Liver (tissue), 8 donors: ENCODE measurements at regions not wholly inside any gene's neighbourhood (a gene's known extent, or its start where the extent isn't known, plus 50 kb on each side); places are given as distances from the start of the nearest gene placed in this dataset.
A peak's percentile ranks its signal among the peaks of the same experiment; 100 is the strongest.
"Not testable (repeated sequence)": the region's sequence is repeated elsewhere in the genome, so short reads cannot be mapped to it uniquely, and the experiment has no call there.

Experiments
- DNase-seq: peaks from one replicate; pipeline ENCODE4 v3.0.0-alpha.2; 2017; ENCODE audit warnings: low spot score
- H3K27ac ChIP-seq, 2 donors: one replicate each; pipeline ENCODE4 v1.7.0; 2013; ENCODE audit warnings: inconsistent platforms in 2 of 2, low read length in 2 of 2, control low read depth in 1 of 2, low read depth in 1 of 2, mild to moderate bottlenecking in 1 of 2
- H3K27me3 ChIP-seq, 4 donors: one replicate each; pipeline versions ENCODE4 v1.6.1 to v1.7.0; 2013; ENCODE audit warnings: low read length in 3 of 4, inconsistent platforms in 1 of 4, mild to moderate bottlenecking in 1 of 4, moderate library complexity in 1 of 4; ENCODE audit not compliant: control insufficient read depth in 4 of 4, insufficient read depth in 4 of 4
- H3K36me3 ChIP-seq, 4 donors: one replicate each; pipeline versions ENCODE4 v1.6.1 to v1.7.0; 2013; ENCODE audit warnings: low read length in 3 of 4, mild to moderate bottlenecking in 3 of 4, low read depth in 1 of 4, moderate library complexity in 1 of 4; ENCODE audit not compliant: control insufficient read depth in 4 of 4, insufficient read depth in 3 of 4
- H3K4me1 ChIP-seq, 4 donors: one replicate each; pipeline versions ENCODE4 v1.6.1 to v1.7.0; 2013; ENCODE audit warnings: low read length in 3 of 4, mild to moderate bottlenecking in 3 of 4, moderate library complexity in 1 of 4; ENCODE audit not compliant: control insufficient read depth in 4 of 4, insufficient read depth in 4 of 4
- H3K4me3 ChIP-seq, 3 donors: one replicate each; pipeline versions ENCODE4 v1.6.1 to v1.7.0; 2013; ENCODE audit warnings: low read length in 3 of 3, control low read depth in 1 of 3, low read depth in 1 of 3, mild to moderate bottlenecking in 1 of 3
- H3K9ac ChIP-seq, 2 donors: one replicate each; pipeline ENCODE4 v1.7.0; 2013; ENCODE audit warnings: low read length in 2 of 2, mild to moderate bottlenecking in 2 of 2, moderate library complexity in 2 of 2, control low read depth in 1 of 2, low read depth in 1 of 2
- H3K9me3 ChIP-seq, 4 donors: one replicate each; pipeline versions ENCODE4 v1.6.1 to v1.7.0; 2013; ENCODE audit warnings: low read length in 3 of 4; ENCODE audit not compliant: control insufficient read depth in 4 of 4
- ATF3 ChIP-seq: IDR thresholded peaks from 2 replicates; pipeline ENCODE4 v1.6.1; 2016; ENCODE audit warnings: antibody characterized with exemption
- CTCF ChIP-seq: fragments of 150-350 bp; IDR thresholded peaks from 2 replicates; pipeline ENCODE4 v1.5.1; 2017; ENCODE audit warnings: improper control_type of control experiment, low read depth, low read length; ENCODE audit not compliant: missing input control
- EGR1 ChIP-seq, 2 donors: IDR thresholded peaks; 2 replicates each; pipeline ENCODE4 v1.6.1; 2016 to 2018; ENCODE audit warnings: antibody characterized with exemption in 2 of 2, low read depth in 2 of 2
- FOXA2 ChIP-seq: IDR thresholded peaks from 2 replicates; pipeline ENCODE4 v1.6.1; 2016; ENCODE audit warnings: antibody characterized with exemption
- JUND ChIP-seq, 2 donors: IDR thresholded peaks; 2 replicates each; pipeline ENCODE4 v1.6.1; 2016; ENCODE audit warnings: antibody characterized with exemption in 2 of 2
- MAX ChIP-seq: IDR thresholded peaks from 2 replicates; pipeline ENCODE4 v1.6.1; 2016; ENCODE audit warnings: antibody characterized with exemption
- NR2F2 ChIP-seq: IDR thresholded peaks from 2 replicates; pipeline ENCODE4 v1.6.1; 2016; ENCODE audit warnings: antibody characterized with exemption
- RAD21 ChIP-seq, 2 donors: IDR thresholded peaks; 2 replicates each; pipeline ENCODE4 v1.6.1; 2016; ENCODE audit warnings: antibody characterized with exemption in 2 of 2, mild to moderate bottlenecking in 2 of 2
- REST ChIP-seq: IDR thresholded peaks from 2 replicates; pipeline ENCODE4 v1.6.1; 2016; ENCODE audit warnings: antibody characterized with exemption, mild to moderate bottlenecking
- RXRA ChIP-seq, 2 donors: IDR thresholded peaks; 2 replicates each; pipeline ENCODE4 v1.6.1; 2017 to 2018; ENCODE audit warnings: antibody characterized with exemption in 2 of 2, mild to moderate bottlenecking in 1 of 2
- TAF1 ChIP-seq: conservative IDR thresholded peaks from 2 replicates; pipeline ENCODE4 v1.6.1; 2016; ENCODE audit warnings: antibody characterized with exemption, mild to moderate bottlenecking
- WGBS: extraction: QIAGEN DNeasy Blood & Tissue Kit; methylation state at CpG from one replicate; pipeline ENCODE4 v1.1.7; 2013; 5-methylcytosine and 5-hydroxymethylcytosine counted together
- donor health status: healthy.
- donor health status: healthy.
- donor health status: healthy.
- donor health status: healthy.
- donor health status: healthy.

GRCh38 chr1:213419401-213420030 lies 368.5 kb downstream of the RPS6KC1 start:
- no peaks in the 10 kb centered on the region for H3K27me3 ChIP-seq
- H3K9ac ChIP-seq: no peak overlapping the region
- peak; percentile 20 for DNase-seq
- no peak overlapping the region for H3K4me3 ChIP-seq
- WGBS: 90% methylated on average over 3 of the region's 3 CpGs
- H3K9me3 ChIP-seq: no peaks in the 10 kb centered on the region
- H3K27ac ChIP-seq: no peak overlapping the region
- TF ChIP-seq JUND (IDR thresholded peaks at IDR 0.05) (no peak), RAD21 (IDR thresholded peaks at IDR 0.05) (peak; percentile 19 to 30)
- H3K4me1 ChIP-seq: no peaks in the 10 kb centered on the region
- H3K36me3 ChIP-seq: no peaks in the 10 kb centered on the region

DNA sequence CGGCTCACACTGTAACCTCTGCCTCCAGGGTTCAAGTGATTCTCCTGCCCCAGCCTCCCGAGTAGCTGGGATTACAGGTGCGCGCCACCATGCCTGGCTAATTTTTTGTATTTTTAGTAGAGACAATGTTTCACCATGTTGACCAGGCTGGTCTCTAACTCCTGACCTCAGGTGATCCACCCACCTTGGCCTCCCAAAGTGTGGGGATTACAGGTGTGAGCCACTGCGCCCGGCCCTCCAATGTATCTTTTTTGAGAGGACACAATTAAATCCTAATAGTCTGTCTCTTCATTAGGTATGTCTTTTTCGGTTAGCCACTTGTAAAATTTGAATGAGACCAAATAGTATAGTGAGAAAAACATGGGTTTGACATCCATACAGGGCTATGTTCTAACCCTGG lies 370.1 kb downstream of the RPS6KC1 start:
- H3K27ac ChIP-seq, H3K4me1 ChIP-seq, H3K9me3 ChIP-seq, H3K9ac ChIP-seq, H3K4me3 ChIP-seq, H3K36me3 ChIP-seq, H3K27me3 ChIP-seq: not testable (repeated sequence)
- peak; percentile 1 for DNase-seq
- WGBS: 95% methylated on average over 7 of the region's 7 CpGs

GRCh38 chr1:213423041-213423440 lies 372.0 kb downstream of the RPS6KC1 start:
- no peaks in the 10 kb centered on the region for H3K4me1 ChIP-seq
- H3K9me3 ChIP-seq: no peaks in the 10 kb centered on the region
- WGBS: 72% methylated on average over 4 of the region's 4 CpGs
- H3K9ac ChIP-seq: no peak overlapping the region
- no peaks in the 10 kb centered on the region for H3K27me3 ChIP-seq
- no peak overlapping the region for H3K27ac ChIP-seq
- DNase-seq: peak; percentile 3
- H3K36me3 ChIP-seq: no peaks in the 10 kb centered on the region
- no peak overlapping the region for H3K4me3 ChIP-seq
- TF ChIP-seq EGR1 (IDR thresholded peaks at IDR 0.05; ENCODE audit: low read depth in 2 of 2) (no peak), NR2F2 (no peak), ATF3 (no peak), TAF1 (no peak), FOXA2 (no peak), RXRA (IDR thresholded peaks at IDR 0.05) (no peak), MAX (no peak), CTCF (no peak), REST (no peak)
